Naive thymus-derived CD8-positive, alpha-beta T cell (primary cell): ENCODE measurements at regions not wholly inside any gene's neighbourhood (a gene's known extent, or its start where the extent isn't known, plus 50 kb on each side); places are given as distances from the start of the nearest gene placed in this dataset.

Experiments
- ATAC-seq, 2 donors: fragments of 150-1000 bp; cut with Tn5 transposase in 1 of 2; sonication (Bioruptor Pico), chemical (Tn5 transposase) in 1 of 2; 1 replicate in 1 of 2; 2 replicates in 1 of 2; pipeline ENCODE4 v1.10.0; 2021; ENCODE audit warnings: mild to moderate bottlenecking in 2 of 2, moderate library complexity in 2 of 2
- POLR2A ChIA-PET: fragments of 350-600 bp; sonication (Branson Sonifier 250); formaldehyde crosslinking; loops from one replicate; lab custom pipeline; 2021; ENCODE audit warnings: antibody characterized with exemption; lab: Charles Lee
- DNase-seq, 10 donors: peaks; one replicate each; pipeline versions ENCODE4 v3.0.0 to v3.0.0-alpha.2; 2020 to 2022
- H3K27ac Mint-ChIP-seq, 10 donors: one replicate each; pipeline ENCODE4 v1.8.0; 2020 to 2022; ENCODE audit warnings: mild to moderate bottlenecking in 10 of 10, mixed read lengths in 10 of 10, moderate library complexity in 4 of 10, inconsistent platforms in 1 of 10
- H3K27me3 Mint-ChIP-seq, 5 donors: one replicate each; pipeline ENCODE4 v1.8.0; 2021 to 2022; ENCODE audit warnings: mixed read lengths in 5 of 5
- H3K36me3 Mint-ChIP-seq, 3 donors: one replicate each; pipeline ENCODE4 v1.8.0; 2020 to 2022; ENCODE audit warnings: mixed read lengths in 3 of 3, mild to moderate bottlenecking in 2 of 3, inconsistent platforms in 1 of 3
- H3K4me1 Mint-ChIP-seq, 4 donors: one replicate each; pipeline ENCODE4 v1.8.0; 2021 to 2022; ENCODE audit warnings: mixed read lengths in 4 of 4
- H3K4me3 Mint-ChIP-seq, 10 donors: one replicate each; pipeline ENCODE4 v1.8.0; 2020 to 2022; ENCODE audit warnings: mild to moderate bottlenecking in 10 of 10, mixed read lengths in 10 of 10, moderate library complexity in 6 of 10, inconsistent platforms in 1 of 10
- H3K9me3 Mint-ChIP-seq, 9 donors: one replicate each; pipeline ENCODE4 v1.8.0; 2020 to 2022; ENCODE audit warnings: mixed read lengths in 9 of 9, mild to moderate bottlenecking in 3 of 9, inconsistent platforms in 1 of 9, moderate library complexity in 1 of 9

DNA sequence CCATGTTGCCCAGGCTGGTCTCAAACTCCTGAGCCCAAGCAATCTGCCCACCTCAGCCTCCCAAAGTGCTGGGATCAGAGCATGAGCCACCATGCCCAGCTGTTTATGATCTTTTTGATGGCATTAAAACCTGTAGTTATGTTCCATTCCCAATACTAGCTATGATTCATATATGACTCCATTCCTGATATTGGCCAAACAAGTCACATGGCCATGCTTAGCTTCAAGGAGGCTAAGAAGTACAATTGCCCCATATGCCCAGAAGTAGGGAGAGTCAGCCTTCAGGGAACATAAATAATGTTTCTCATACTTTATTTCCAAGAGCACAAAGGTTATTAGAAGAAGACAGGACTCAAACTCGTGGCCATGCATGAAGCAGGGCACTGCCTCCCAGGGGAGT lies 132.4 kb upstream of the RAB6C start:
- no peak for ATAC-seq
- POLR2A ChIA-PET, result no interaction called here
- H3K27ac Mint-ChIP-seq, result no peak overlapping the region
- peaks cover 0 to 5% (median 0%) of the 10 kb centered on the region in 3 donors for H3K36me3 Mint-ChIP-seq
- H3K27me3 Mint-ChIP-seq, result peaks cover 7 to 31% (median 10%) of the 10 kb centered on the region in 5 donors
- DNase-seq, result no peak
- H3K4me1 Mint-ChIP-seq, result peaks cover 0 to 2% (median 0%) of the 10 kb centered on the region in 4 donors
- peaks cover 0 to 12% (median 0%) of the 10 kb centered on the region in 9 donors for H3K9me3 Mint-ChIP-seq
- no peak overlapping the region for H3K4me3 Mint-ChIP-seq

GRCh38 chr2:129849559-129850160 lies 129.8 kb upstream of the RAB6C start:
- no peak overlapping the region for H3K27ac Mint-ChIP-seq
- DNase-seq, result peak in 3 of 10 donors; percentile 64 to 70 (median 69)

GRCh38 chr2:129857200-129857599 lies 122.3 kb upstream of the RAB6C start:
- no peaks in the 10 kb centered on the region for H3K4me1 Mint-ChIP-seq
- ATAC-seq (no peak), DNase-seq (no peak)
- H3K9me3 Mint-ChIP-seq, result peaks cover 0 to 16% (median 6%) of the 10 kb centered on the region in 9 donors
- peak overlapping the region in 1 of 10 donors; percentile 15 for H3K27ac Mint-ChIP-seq
- H3K27me3 Mint-ChIP-seq, result peaks cover 0 to 1% (median 0%) of the 10 kb centered on the region in 5 donors
- POLR2A ChIA-PET, result no interaction called here
- no peak overlapping the region for H3K4me3 Mint-ChIP-seq
- H3K36me3 Mint-ChIP-seq, result peaks cover 0 to 12% (median 4%) of the 10 kb centered on the region in 3 donors

More at GRCh38 chr2:129849559-129850160, 129.8 kb upstream of the RAB6C start:
- peaks cover 0 to 2% (median 0%) of the 10 kb centered on the region in 4 donors for H3K4me1 Mint-ChIP-seq
- POLR2A ChIA-PET, result no interaction called here
- H3K27me3 Mint-ChIP-seq, result peaks cover 7 to 21% (median 8%) of the 10 kb centered on the region in 5 donors
- peak overlapping the region in 3 of 10 donors; percentile 8 to 26 (median 15) for H3K4me3 Mint-ChIP-seq
- H3K36me3 Mint-ChIP-seq, result peaks cover 0 to 5% (median 0%) of the 10 kb centered on the region in 3 donors
- H3K9me3 Mint-ChIP-seq, result no peaks in the 10 kb centered on the region
- peak; percentile 80 to 87 for ATAC-seq

DNA sequence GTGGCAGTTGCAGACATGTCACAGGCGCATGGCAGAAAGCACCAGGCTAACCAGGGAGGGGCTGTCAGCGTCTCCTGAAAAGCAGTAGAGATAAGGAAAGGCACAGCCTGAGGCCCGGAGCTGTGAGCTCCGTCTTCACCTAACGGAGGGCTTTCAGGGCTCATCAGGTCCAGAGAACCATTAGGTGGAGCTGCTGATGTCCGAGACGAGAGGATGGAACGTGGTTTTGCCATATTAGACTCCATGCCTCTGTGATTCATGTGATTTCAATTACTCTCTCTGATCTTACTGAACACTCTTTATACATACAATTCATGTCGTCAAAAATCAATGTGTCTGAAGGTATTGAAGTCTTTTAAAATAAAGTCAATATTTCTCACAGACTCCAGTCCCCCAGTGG lies 120.3 kb upstream of the RAB6C start:
- Mint-ChIP-seq H3K27me3 (peaks cover 0 to 1% (median 0%) of the 10 kb centered on the region in 5 donors), H3K9me3 (peaks cover 0 to 16% (median 6%) of the 10 kb centered on the region in 9 donors), H3K27ac (no peak overlapping the region), H3K4me1 (no peaks in the 10 kb centered on the region), H3K36me3 (peaks cover 0 to 12% (median 4%) of the 10 kb centered on the region in 3 donors), H3K4me3 (no peak overlapping the region)
- DNase-seq (no peak), ATAC-seq (no peak)
- POLR2A ChIA-PET, result no interaction called here

- Mint-ChIP-seq H3K27ac (no peak overlapping the region), H3K27me3 (peaks cover 0 to 1% (median 0%) of the 10 kb centered on the region in 5 donors), H3K4me3 (no peak overlapping the region), H3K4me1 (no peaks in the 10 kb centered on the region), H3K9me3 (peaks cover 0 to 16% (median 6%) of the 10 kb centered on the region in 9 donors), H3K36me3 (peaks cover 0 to 12% (median 4%) of the 10 kb centered on the region in 3 donors)
- POLR2A ChIA-PET, result no interaction called here
- ATAC-seq, result no peak
- no peak for DNase-seq
These were observed 119.4 kb upstream of the RAB6C start for GRCh38 chr2:129860088-129860487.

GRCh38 chr2:129861666-129862288 lies 117.7 kb upstream of the RAB6C start:
- Mint-ChIP-seq H3K9me3 (peaks cover 0 to 2% (median 0%) of the 10 kb centered on the region in 9 donors), H3K27me3 (peaks cover 0 to 1% (median 0%) of the 10 kb centered on the region in 5 donors), H3K27ac (no peak overlapping the region), H3K36me3 (no peaks in the 10 kb centered on the region), H3K4me1 (no peaks in the 10 kb centered on the region), H3K4me3 (no peak overlapping the region)
- POLR2A ChIA-PET, result no interaction called here
- ATAC-seq, result no peak
- DNase-seq, result no peak

DNA sequence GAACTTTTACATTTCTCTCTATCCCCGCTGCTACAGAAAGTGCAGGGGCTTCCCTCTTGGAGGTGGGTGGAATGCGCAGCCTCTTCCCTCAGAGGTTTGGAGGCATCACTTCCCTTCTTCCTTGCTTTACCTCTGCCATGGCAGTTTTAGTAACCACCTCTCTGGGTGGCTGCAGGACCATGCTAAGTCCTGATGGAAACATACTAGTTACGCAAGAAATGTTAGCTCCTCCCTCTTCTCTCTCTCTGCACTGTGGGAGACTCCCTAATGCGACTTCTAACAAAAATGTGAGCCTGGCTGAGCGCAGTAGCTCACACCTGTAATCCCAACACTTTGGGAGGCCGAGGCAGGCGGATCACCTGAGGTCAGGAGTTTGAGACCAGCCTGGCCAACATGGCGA lies 116.8 kb upstream of the RAB6C start:
- Mint-ChIP-seq H3K4me3 (no peak overlapping the region), H3K27me3 (peaks cover 0 to 1% (median 0%) of the 10 kb centered on the region in 5 donors), H3K9me3 (no peaks in the 10 kb centered on the region), H3K4me1 (no peaks in the 10 kb centered on the region), H3K36me3 (no peaks in the 10 kb centered on the region), H3K27ac (no peak overlapping the region)
- ATAC-seq, result no peak
- DNase-seq, result no peak
- POLR2A ChIA-PET, result no interaction called here

DNA sequence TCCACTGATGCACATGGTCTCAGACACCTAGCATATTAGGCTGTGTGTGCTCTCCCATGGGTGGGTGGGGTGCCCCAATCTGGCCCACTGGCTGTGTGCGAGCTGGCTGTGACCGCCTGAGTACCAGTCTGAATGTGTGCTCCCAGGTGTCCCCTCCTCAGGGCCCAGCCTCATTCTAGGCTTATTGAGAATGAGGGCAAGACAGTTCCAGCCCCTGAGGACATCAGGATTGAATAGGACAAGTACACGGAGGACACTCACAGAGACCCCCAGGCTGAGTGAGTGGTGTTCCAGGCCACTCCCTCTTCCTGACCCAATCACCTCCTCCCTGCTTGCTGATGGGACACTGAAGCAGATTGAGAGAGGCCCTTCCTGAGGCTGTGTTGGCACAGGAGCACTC lies 116.1 kb upstream of the RAB6C start:
- POLR2A ChIA-PET, result no interaction called here
- Mint-ChIP-seq H3K27me3 (peaks cover 0 to 2% (median 0%) of the 10 kb centered on the region in 5 donors), H3K4me1 (no peaks in the 10 kb centered on the region), H3K36me3 (no peaks in the 10 kb centered on the region), H3K4me3 (no peak overlapping the region), H3K9me3 (no peaks in the 10 kb centered on the region), H3K27ac (no peak overlapping the region)
- DNase-seq, result no peak
- no peak for ATAC-seq

DNA sequence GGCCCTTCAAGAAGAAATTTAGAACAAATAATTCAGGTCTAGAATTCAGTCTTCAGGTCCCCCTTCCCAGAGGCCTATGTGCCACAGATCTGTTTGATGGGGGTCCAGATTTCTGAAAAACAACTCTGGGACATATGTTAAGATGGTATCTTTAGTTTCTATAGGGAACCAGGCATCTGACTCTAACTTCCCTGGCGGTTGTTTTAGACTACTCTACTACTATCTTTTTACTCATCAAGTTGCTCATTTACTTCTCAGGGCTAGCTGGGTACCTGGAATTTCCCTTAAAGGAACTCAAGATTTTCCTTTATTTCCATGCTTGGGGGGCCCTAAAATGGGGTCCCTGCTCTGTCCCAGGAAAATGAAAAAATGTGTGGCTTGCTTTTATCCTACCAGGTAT lies 114.7 kb upstream of the RAB6C start:
- no peaks in the 10 kb centered on the region for H3K36me3 Mint-ChIP-seq
- H3K4me3 Mint-ChIP-seq, result no peak overlapping the region
- ATAC-seq (no peak), DNase-seq (no peak)
- POLR2A ChIA-PET, result no interaction called here
- no peak overlapping the region for H3K27ac Mint-ChIP-seq
- no peaks in the 10 kb centered on the region for H3K4me1 Mint-ChIP-seq
- H3K27me3 Mint-ChIP-seq, result peaks cover 0 to 2% (median 0%) of the 10 kb centered on the region in 5 donors
- no peaks in the 10 kb centered on the region for H3K9me3 Mint-ChIP-seq

DNA sequence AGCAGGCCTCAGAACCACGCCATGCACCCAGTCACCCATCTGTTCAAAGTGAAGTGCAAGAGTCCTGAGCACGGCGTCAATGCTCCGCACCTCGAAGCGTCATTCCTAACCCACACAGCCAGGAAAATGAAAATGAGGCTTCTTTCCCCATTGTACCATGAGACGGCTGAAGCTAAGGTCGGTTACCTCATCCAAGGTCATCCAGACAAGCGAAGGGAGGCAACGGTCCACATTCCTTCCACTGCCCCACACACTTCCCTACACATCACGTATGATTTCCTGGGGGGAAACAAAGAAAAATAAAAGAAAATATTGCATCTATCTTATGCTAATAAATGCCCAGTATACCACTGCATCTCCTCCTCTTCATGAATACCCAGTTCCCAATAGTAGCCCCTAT lies 113.5 kb upstream of the RAB6C start:
- POLR2A ChIA-PET, result no interaction called here
- DNase-seq, result no peak
- no peak overlapping the region for H3K4me3 Mint-ChIP-seq
- H3K36me3 Mint-ChIP-seq, result no peaks in the 10 kb centered on the region
- no peak overlapping the region for H3K27ac Mint-ChIP-seq
- H3K27me3 Mint-ChIP-seq, result peaks cover 0 to 4% (median 2%) of the 10 kb centered on the region in 5 donors
- no peaks in the 10 kb centered on the region for H3K9me3 Mint-ChIP-seq
- no peaks in the 10 kb centered on the region for H3K4me1 Mint-ChIP-seq
- ATAC-seq, result no peak

DNA sequence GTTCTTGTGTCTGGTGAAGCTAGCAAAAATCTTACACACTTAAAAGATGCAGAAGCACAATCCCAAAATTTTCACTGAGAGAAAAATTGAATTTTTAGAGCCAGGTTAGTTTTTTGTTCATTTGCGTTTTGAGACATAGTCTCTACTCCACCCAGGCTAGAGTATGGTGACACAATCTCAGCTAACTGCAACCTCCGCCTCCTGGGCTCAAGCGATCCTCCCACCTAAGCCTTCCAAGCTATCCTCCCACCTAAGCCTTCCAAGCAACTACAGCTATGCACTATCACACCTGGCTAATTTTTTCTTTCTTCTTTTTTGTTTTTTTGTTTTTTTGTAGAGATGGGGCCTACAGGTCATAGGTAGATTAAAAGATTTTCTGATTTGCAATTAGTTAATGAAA lies 113.1 kb upstream of the RAB6C start:
- peak overlapping the region in 1 of 10 donors; percentile 20 for H3K27ac Mint-ChIP-seq
- ATAC-seq, result no peak
- H3K4me1 Mint-ChIP-seq, result no peaks in the 10 kb centered on the region
- no peaks in the 10 kb centered on the region for H3K36me3 Mint-ChIP-seq
- POLR2A ChIA-PET, result no interaction called here
- peaks cover 0 to 4% (median 2%) of the 10 kb centered on the region in 5 donors for H3K27me3 Mint-ChIP-seq
- H3K9me3 Mint-ChIP-seq, result no peaks in the 10 kb centered on the region
- DNase-seq, result no peak
- no peak overlapping the region for H3K4me3 Mint-ChIP-seq

DNA sequence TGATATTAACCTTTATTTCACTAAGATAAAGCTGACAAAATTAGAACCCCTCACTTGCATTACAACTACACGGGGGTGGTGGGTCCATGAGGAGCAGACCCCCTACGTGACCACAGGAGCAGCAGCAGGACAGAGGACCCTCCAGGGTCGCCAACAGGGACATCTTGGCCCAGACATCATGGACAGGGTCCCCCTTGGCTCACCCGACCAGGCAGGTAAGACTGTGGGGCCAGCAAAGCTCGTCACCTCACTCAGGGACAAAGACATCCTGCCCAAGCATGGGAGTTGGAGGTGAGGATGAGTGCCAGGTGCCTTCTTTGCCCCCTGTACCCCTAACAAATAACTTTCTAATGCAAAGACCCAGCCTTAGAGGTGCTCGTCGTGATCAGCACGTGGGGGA lies 111.3 kb upstream of the RAB6C start:
- no peak for ATAC-seq
- H3K27me3 Mint-ChIP-seq, result peaks cover 0 to 3% (median 2%) of the 10 kb centered on the region in 5 donors
- no peak for DNase-seq
- H3K9me3 Mint-ChIP-seq, result no peaks in the 10 kb centered on the region
- no peak overlapping the region for H3K4me3 Mint-ChIP-seq
- H3K27ac Mint-ChIP-seq, result peak overlapping the region in 1 of 10 donors; percentile 90
- no peaks in the 10 kb centered on the region for H3K4me1 Mint-ChIP-seq
- POLR2A ChIA-PET, result no interaction called here
- no peaks in the 10 kb centered on the region for H3K36me3 Mint-ChIP-seq

- POLR2A ChIA-PET, result no interaction called here
- Mint-ChIP-seq H3K27me3 (peaks cover 0 to 3% (median 2%) of the 10 kb centered on the region in 5 donors), H3K4me1 (no peaks in the 10 kb centered on the region), H3K36me3 (no peaks in the 10 kb centered on the region), H3K4me3 (no peak overlapping the region), H3K27ac (no peak overlapping the region), H3K9me3 (no peaks in the 10 kb centered on the region)
- DNase-seq (no peak), ATAC-seq (no peak)
These were observed 108.7 kb upstream of the RAB6C start for GRCh38 chr2:129870685-129871241.
